ENCODE measurements at regions not wholly inside any gene's neighbourhood (a gene's known extent, or its start where the extent isn't known, plus 50 kb on each side); places are given as distances from the start of the nearest gene placed in this dataset.
A peak's percentile ranks its signal among the peaks of the same experiment; 100 is the strongest.
"Not testable (repeated sequence)": the region's sequence is repeated elsewhere in the genome, so short reads cannot be mapped to it uniquely, and the experiment has no call there.

GRCh38 chr16:65373097-65373496 is 251.2 kb upstream of the CDH11 start:
- H3K27ac ChIP-seq (ENCODE audit: low read length) = no peak overlapping the region
- no peaks in the 10 kb centered on the region for H3K9me3 ChIP-seq (ENCODE audit: control insufficient read depth, low read length)
- intact Hi-C loops (cut with DNase I) = no loop called here
- H3K4me3 ChIP-seq (ENCODE audit: low read length) = no peak overlapping the region
- DNase-seq (no peak), ATAC-seq (peak in 1 of 2 donors; percentile 33)
- WGBS = 47% methylated on average over 3 of the region's 3 CpGs
- H3K4me1 ChIP-seq (ENCODE audit: control insufficient read depth, insufficient read depth, low read length) = no peaks in the 10 kb centered on the region
- no peaks in the 10 kb centered on the region for H3K27me3 ChIP-seq (ENCODE audit: control insufficient read depth, insufficient read depth)

- H3K4me3 ChIP-seq (ENCODE audit: low read length) = no peak overlapping the region
- no peaks in the 10 kb centered on the region for H3K27me3 ChIP-seq (ENCODE audit: control insufficient read depth, insufficient read depth)
- H3K27ac ChIP-seq (ENCODE audit: low read length) = no peak overlapping the region
- ATAC-seq = no peak
- H3K9me3 ChIP-seq (ENCODE audit: control insufficient read depth, low read length) = no peaks in the 10 kb centered on the region
- intact Hi-C loops (cut with DNase I) = no loop called here
- no peaks in the 10 kb centered on the region for H3K4me1 ChIP-seq (ENCODE audit: control insufficient read depth, insufficient read depth, low read length)
- no peak for DNase-seq
These were observed 250.3 kb upstream of the CDH11 start for GRCh38 chr16:65372171-65372570.

DNA sequence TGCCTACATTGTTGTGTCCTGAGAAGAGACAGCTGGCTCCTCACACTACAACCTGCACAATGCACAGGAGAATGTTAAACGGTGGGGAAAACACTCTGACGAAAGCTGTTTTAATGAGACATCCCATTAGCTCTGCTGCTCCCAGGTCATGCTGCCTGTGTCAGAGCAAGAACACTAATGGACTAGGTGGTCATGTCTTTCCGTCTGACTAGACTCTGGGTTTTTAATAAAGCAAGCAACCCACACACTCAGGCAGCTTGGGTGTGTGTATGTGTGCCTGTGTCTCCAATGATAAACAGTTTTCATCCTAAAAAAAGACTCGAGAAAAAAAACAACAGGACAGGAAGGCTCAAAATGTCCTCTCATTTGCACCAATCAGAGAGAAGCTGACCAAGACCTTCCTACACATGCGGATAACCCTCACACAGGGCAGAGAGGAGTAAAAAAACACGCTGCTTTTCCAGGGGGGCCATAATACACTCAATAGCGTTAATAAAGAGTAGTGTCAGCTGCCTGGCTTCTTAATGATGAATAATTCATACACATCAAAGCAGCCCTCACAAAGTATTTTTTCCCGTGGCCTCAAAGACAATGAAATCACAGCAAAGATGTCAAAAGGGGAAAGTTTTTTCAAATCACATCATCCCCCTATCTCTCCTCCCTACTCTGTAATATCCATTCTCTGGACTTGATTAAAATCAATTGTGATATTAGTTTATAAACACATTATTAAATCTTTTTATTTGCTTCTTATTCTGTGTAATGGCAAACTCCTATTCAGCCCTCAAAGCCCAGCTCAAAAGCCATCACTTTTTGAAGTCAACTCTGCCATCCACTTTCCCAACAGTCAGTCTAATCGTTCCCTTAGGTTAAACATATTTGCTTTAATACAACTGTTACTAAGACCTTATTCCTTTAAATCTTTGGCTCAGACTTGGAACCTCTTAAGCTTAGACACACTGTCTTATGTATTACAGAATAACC is 244.2 kb upstream of the CDH11 start:
- DNase-seq (no peak), ATAC-seq (no peak)
- Histone ChIP-seq H3K27ac (ENCODE audit: low read length) (no peak overlapping the region), H3K9me3 (ENCODE audit: control insufficient read depth, low read length) (no peaks in the 10 kb centered on the region), H3K4me1 (ENCODE audit: control insufficient read depth, insufficient read depth, low read length) (no peaks in the 10 kb centered on the region), H3K27me3 (ENCODE audit: control insufficient read depth, insufficient read depth) (no peaks in the 10 kb centered on the region), H3K4me3 (ENCODE audit: low read length) (no peak overlapping the region)
- intact Hi-C loops (cut with DNase I) = no loop called here
- WGBS = 77% methylated on average over 9 of the region's 9 CpGs

DNA sequence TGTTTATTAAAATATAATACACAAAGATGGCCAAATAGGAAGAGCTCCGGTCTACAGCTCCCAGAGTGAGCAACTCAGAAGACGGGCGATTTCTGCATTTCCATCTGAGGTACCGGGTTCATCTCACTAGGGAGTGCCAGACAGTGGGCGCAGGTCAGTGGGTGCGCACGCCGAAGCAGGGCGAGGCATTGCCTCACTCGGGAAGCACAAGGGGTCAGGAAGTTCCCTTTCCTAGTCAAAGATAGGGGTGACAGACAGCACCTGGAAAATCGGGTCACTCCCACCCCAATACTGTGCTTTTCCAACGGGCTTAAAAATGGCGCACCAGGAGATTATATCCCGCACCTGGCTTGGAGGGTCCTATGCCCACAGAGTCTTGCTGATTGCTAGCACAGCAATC is 234.9 kb upstream of the CDH11 start:
- H3K4me1 ChIP-seq (ENCODE audit: control insufficient read depth, insufficient read depth, low read length); DNase-seq; ATAC-seq; H3K27ac ChIP-seq (ENCODE audit: low read length); intact Hi-C loops (cut with DNase I); H3K9me3 ChIP-seq (ENCODE audit: control insufficient read depth, low read length); H3K27me3 ChIP-seq (ENCODE audit: control insufficient read depth, insufficient read depth); H3K4me3 ChIP-seq (ENCODE audit: low read length): not testable (repeated sequence)
- 94% methylated on average over 14 of the region's 14 CpGs for WGBS

DNA sequence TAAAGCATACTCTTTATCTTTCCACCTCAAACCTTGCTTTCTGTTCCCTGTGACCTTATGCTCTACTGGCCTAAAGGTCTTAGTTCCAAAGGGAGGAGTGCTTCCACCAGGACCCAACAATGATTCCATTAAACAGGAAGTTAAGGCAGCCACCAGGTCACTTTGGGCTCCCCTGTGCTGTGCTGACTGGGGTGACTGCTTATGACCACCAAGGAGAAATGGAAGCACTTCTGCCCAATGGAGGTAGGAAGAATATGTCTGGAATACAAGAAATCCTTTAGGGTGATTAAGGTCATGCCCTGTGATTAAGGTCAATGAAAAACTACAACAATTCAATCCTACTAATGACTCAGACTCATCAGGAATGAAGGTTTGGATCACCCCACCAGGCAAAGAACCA is 233.8 kb upstream of the CDH11 start:
- H3K9me3 ChIP-seq (ENCODE audit: control insufficient read depth, low read length) = no peaks in the 10 kb centered on the region
- ATAC-seq = no peak
- H3K4me3 ChIP-seq (ENCODE audit: low read length) = no peak overlapping the region
- no peaks in the 10 kb centered on the region for H3K27me3 ChIP-seq (ENCODE audit: control insufficient read depth, insufficient read depth)
- no peaks in the 10 kb centered on the region for H3K4me1 ChIP-seq (ENCODE audit: control insufficient read depth, insufficient read depth, low read length)
- H3K27ac ChIP-seq (ENCODE audit: low read length) = no peak overlapping the region
- intact Hi-C loops (cut with DNase I) = no loop called here
- no peak for DNase-seq

DNA sequence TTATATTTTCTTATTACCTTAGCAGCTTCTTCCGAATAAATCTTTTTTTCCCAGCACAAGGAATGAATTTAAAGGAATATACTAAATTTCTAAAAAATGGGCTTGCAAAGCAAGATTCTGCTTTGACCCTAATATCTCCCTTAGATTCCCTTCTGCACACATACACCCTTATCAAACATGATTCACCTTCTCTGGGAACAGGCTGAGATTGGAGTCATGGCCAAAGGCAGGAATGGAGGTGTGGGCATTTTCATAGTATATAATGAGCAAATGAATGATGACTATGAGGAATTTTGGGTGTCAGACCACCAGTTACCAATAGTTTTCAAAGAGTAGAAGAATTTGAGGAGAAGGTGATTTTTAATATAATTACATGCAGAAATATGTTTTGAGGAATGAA is 231.3 kb upstream of the CDH11 start:
- Histone ChIP-seq H3K27me3 (ENCODE audit: control insufficient read depth, insufficient read depth) (no peaks in the 10 kb centered on the region), H3K9me3 (ENCODE audit: control insufficient read depth, low read length) (no peaks in the 10 kb centered on the region), H3K27ac (ENCODE audit: low read length) (no peak overlapping the region), H3K4me1 (ENCODE audit: control insufficient read depth, insufficient read depth, low read length) (no peaks in the 10 kb centered on the region), H3K4me3 (ENCODE audit: low read length) (no peak overlapping the region)
- intact Hi-C loops (cut with DNase I) = no loop called here
- ATAC-seq (no peak), DNase-seq (no peak)
- 79% methylated on average over 1 of the region's 1 CpG for whole genome bisulfite sequencing

GRCh38 chr16:65349626-65350025 is 227.8 kb upstream of the CDH11 start:
- 58% methylated on average over 7 of the region's 7 CpGs for WGBS
- Histone ChIP-seq H3K27me3 (ENCODE audit: control insufficient read depth, insufficient read depth) (no peaks in the 10 kb centered on the region), H3K27ac (ENCODE audit: low read length) (no peak overlapping the region), H3K9me3 (ENCODE audit: control insufficient read depth, low read length) (no peaks in the 10 kb centered on the region), H3K4me3 (ENCODE audit: low read length) (no peak overlapping the region), H3K4me1 (ENCODE audit: control insufficient read depth, insufficient read depth, low read length) (no peaks in the 10 kb centered on the region)
- DNase-seq (no peak), ATAC-seq (no peak)
- intact Hi-C loops (cut with DNase I) = no loop called here

GRCh38 chr16:65343556-65343955 is 221.7 kb upstream of the CDH11 start:
- Histone ChIP-seq H3K4me3 (ENCODE audit: low read length) (no peak overlapping the region), H3K27ac (ENCODE audit: low read length) (no peak overlapping the region), H3K27me3 (ENCODE audit: control insufficient read depth, insufficient read depth) (no peaks in the 10 kb centered on the region), H3K4me1 (ENCODE audit: control insufficient read depth, insufficient read depth, low read length) (no peaks in the 10 kb centered on the region), H3K9me3 (ENCODE audit: control insufficient read depth, low read length) (no peaks in the 10 kb centered on the region)
- DNase-seq (no peak), ATAC-seq (no peak)
- 97% methylated on average over 2 of the region's 2 CpGs for WGBS
- intact Hi-C loops (cut with DNase I) = no loop called here

- ATAC-seq (no peak), DNase-seq (no peak)
- Histone ChIP-seq H3K27ac (ENCODE audit: low read length) (no peak overlapping the region), H3K9me3 (ENCODE audit: control insufficient read depth, low read length) (no peaks in the 10 kb centered on the region), H3K4me1 (ENCODE audit: control insufficient read depth, insufficient read depth, low read length) (no peaks in the 10 kb centered on the region), H3K27me3 (ENCODE audit: control insufficient read depth, insufficient read depth) (no peaks in the 10 kb centered on the region), H3K4me3 (ENCODE audit: low read length) (no peak overlapping the region)
- WGBS = 85% methylated on average over 8 of the region's 8 CpGs
- intact Hi-C loops (cut with DNase I) = no loop called here
These were observed 220.5 kb upstream of the CDH11 start for GRCh38 chr16:65342231-65342866.

DNA sequence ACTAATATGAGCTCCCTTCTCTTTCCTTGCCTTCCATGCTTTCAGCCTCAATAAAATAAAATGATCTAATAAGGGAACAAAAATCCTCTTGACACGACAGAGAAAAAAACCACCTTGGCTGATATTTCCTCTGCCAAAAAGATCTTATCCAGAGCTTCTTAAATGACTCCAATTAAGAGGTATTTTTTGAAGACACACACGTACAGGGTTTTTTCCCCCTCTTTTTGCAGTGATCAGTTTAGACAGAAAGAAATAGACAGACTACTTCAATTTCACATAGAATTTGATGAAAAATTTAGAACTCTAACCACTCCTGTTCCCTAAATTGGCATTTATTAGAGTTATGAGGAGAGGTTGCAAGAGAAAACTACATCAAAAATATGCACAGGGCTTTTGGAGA is 217.2 kb upstream of the CDH11 start:
- intact Hi-C loops (cut with DNase I) = no loop called here
- no peak for ATAC-seq
- Histone ChIP-seq H3K27ac (ENCODE audit: low read length) (no peak overlapping the region), H3K4me1 (ENCODE audit: control insufficient read depth, insufficient read depth, low read length) (no peaks in the 10 kb centered on the region), H3K4me3 (ENCODE audit: low read length) (no peak overlapping the region), H3K27me3 (ENCODE audit: control insufficient read depth, insufficient read depth) (no peaks in the 10 kb centered on the region), H3K9me3 (ENCODE audit: control insufficient read depth, low read length) (no peaks in the 10 kb centered on the region)
- DNase-seq = no peak
- WGBS = 32% methylated on average over 2 of the region's 2 CpGs

DNA sequence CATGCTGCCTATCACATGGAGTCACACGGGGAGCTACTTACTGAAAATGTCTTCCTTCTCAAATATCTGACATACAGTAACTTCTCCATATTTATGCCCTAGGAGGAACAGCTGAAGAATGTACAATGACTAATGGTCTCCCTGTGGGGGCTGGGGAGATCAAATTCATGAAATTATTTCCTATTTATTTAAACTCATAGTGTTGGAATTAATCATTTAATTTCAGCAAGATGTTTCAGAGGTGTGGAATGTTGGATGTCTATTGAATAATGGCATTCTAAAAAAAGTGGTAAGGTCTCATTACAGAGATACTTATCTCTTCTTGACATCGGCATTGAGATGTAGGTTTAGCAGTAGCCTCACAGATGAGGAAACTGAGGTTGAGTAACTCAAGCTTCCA is 214.3 kb upstream of the CDH11 start:
- H3K27me3 ChIP-seq (ENCODE audit: control insufficient read depth, insufficient read depth) = no peaks in the 10 kb centered on the region
- intact Hi-C loops (cut with DNase I) = no loop called here
- ATAC-seq (no peak), DNase-seq (no peak)
- 83% methylated on average over 2 of the region's 2 CpGs for WGBS
- H3K4me1 ChIP-seq (ENCODE audit: control insufficient read depth, insufficient read depth, low read length) = no peaks in the 10 kb centered on the region
- no peak overlapping the region for H3K27ac ChIP-seq (ENCODE audit: low read length)
- no peaks in the 10 kb centered on the region for H3K9me3 ChIP-seq (ENCODE audit: control insufficient read depth, low read length)
- no peak overlapping the region for H3K4me3 ChIP-seq (ENCODE audit: low read length)
